Stomach smooth muscle (tissue), 2 donors: ENCODE measurements at regions not wholly inside any gene's neighbourhood (a gene's known extent, or its start where the extent isn't known, plus 50 kb on each side); places are given as distances from the start of the nearest gene placed in this dataset.

ENCODE experiments used
- H3K27ac ChIP-seq: one replicate; pipeline ENCODE4 v1.7.0; 2013; ENCODE audit warnings: mild to moderate bottlenecking, low read length, inconsistent platforms
- H3K27me3 ChIP-seq, 2 donors: one replicate each; pipeline ENCODE4 v1.7.0; 2013; ENCODE audit warnings: low read length in 2 of 2; ENCODE audit not compliant: insufficient read depth in 2 of 2, control insufficient read depth in 1 of 2
- H3K36me3 ChIP-seq, 2 donors: one replicate each; pipeline ENCODE4 v1.7.0; 2013; ENCODE audit warnings: low read length in 2 of 2; ENCODE audit not compliant: control insufficient read depth in 2 of 2, insufficient read depth in 2 of 2
- H3K4me1 ChIP-seq: one replicate; pipeline ENCODE4 v1.7.0; 2013; ENCODE audit warnings: low read length; ENCODE audit not compliant: control insufficient read depth, insufficient read depth
- H3K4me3 ChIP-seq, 2 donors: one replicate each; pipeline ENCODE4 v1.7.0; 2013; ENCODE audit warnings: low read length in 2 of 2
- H3K9ac ChIP-seq, 2 donors: one replicate each; pipeline ENCODE4 v1.7.0; 2013; ENCODE audit warnings: low read length in 2 of 2, mild to moderate bottlenecking in 1 of 2
- H3K9me3 ChIP-seq, 2 donors: one replicate each; pipeline ENCODE4 v1.7.0; 2013; ENCODE audit warnings: low read length in 2 of 2; ENCODE audit not compliant: control insufficient read depth in 2 of 2
- donor health status: healthy.
- donor health status: Pancreatic carcinoma.

DNA sequence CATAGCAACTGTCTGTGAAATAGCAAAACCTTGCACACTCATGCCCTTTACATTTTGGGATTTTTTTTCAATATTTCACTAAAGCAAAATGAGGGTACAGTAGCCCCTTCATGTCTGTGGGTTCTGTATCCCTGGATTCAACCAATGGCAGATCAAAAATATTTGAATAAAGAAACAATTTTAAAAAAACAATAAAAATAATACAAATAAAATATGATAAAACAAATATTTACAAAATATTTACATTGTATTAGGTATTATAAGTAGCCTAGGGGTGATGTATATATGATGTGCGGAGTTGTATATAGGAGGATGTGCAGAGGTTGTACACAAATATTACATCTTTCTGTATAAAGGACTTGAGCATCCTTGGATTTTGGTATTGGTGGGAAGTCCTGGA lies 67.3 kb upstream of the CDH10 start:
- Histone ChIP-seq H3K27me3 (no peaks in the 10 kb centered on the region), H3K27ac (no peak overlapping the region), H3K9ac (no peak overlapping the region), H3K36me3 (no peaks in the 10 kb centered on the region), H3K4me3 (no peak overlapping the region), H3K9me3 (no peaks in the 10 kb centered on the region), H3K4me1 (no peaks in the 10 kb centered on the region)

DNA sequence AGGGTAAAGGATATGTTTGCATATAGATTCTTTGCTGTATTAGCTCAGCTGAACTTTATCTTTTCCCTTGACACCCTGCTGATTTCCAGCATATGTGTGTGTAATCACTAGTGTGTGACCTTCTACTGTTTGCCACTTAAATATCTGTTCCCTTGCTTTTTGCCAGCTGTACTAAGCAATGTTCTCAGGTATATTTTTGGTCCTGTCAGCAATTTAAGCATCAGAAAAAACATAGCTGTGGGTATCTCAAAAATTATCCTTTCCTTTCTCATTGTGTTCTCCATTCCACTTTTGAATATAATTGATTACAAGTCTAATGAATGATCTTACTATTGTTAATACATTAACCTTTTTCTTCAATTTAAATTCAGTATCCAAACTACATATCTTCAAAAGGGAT lies 59.2 kb upstream of the CDH10 start:
- Histone ChIP-seq H3K27ac (no peak overlapping the region), H3K4me3 (no peak overlapping the region), H3K9me3 (no peaks in the 10 kb centered on the region), H3K9ac (no peak overlapping the region), H3K4me1 (no peaks in the 10 kb centered on the region), H3K36me3 (no peaks in the 10 kb centered on the region), H3K27me3 (no peaks in the 10 kb centered on the region)
